ENCODE measurements at regions not wholly inside any gene's neighbourhood (a gene's known extent, or its start where the extent isn't known, plus 50 kb on each side); places are given as distances from the start of the nearest gene placed in this dataset.
"Not testable (repeated sequence)": the region's sequence is repeated elsewhere in the genome, so short reads cannot be mapped to it uniquely, and the experiment has no call there.

DNA sequence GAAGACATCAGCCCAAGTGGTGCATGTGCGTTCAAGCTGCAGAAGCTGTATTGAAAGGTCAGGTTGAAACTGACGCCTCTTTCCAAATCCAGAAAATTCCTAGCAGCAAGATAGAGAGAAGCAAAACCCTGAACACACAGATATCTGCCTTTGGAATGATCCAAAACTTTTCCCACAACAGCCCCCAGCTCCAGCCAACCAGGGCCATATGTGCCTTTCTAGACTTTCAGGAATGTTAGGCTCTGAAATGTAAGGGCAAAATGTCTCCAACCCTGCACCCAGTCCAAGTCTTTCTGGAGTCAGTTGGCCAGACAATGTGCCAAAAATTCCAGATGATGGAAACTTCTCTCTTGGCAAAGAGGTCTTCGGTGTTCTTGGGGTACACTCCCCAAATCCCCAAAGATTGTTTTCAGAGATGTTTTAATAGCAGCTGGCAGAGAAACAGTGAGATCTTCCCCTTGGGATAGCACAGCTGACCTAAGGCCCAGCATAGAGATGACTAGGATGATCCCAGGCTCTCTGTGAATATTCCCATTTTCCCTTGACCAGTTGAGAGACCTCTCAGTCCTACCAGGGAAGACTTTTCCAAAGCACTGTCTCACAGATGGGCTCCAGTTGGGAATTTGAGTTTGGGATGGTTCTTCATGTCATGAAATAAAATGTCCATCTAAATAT is 440.4 kb upstream of the CD180 start:
- no peaks in the 10 kb centered on the region for H3K36me3 ChIP-seq
- no peak for DNase-seq (ENCODE audit: low spot score)
- no peak overlapping the region for H3K4me3 ChIP-seq
- TF ChIP-seq, protein P1, sequence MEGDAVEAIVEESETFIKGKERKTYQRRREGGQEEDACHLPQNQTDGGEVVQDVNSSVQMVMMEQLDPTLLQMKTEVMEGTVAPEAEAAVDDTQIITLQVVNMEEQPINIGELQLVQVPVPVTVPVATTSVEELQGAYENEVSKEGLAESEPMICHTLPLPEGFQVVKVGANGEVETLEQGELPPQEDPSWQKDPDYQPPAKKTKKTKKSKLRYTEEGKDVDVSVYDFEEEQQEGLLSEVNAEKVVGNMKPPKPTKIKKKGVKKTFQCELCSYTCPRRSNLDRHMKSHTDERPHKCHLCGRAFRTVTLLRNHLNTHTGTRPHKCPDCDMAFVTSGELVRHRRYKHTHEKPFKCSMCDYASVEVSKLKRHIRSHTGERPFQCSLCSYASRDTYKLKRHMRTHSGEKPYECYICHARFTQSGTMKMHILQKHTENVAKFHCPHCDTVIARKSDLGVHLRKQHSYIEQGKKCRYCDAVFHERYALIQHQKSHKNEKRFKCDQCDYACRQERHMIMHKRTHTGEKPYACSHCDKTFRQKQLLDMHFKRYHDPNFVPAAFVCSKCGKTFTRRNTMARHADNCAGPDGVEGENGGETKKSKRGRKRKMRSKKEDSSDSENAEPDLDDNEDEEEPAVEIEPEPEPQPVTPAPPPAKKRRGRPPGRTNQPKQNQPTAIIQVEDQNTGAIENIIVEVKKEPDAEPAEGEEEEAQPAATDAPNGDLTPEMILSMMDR (IDR thresholded peaks at IDR 0.05): no peak
- no peak overlapping the region for H3K27ac ChIP-seq
- H3K9me3 ChIP-seq: no peaks in the 10 kb centered on the region
- H3K4me1 ChIP-seq (ENCODE audit: control insufficient read depth in 1 of 2, low read depth in 2 of 2): peaks cover 0 to 22% of the 10 kb centered on the region in 2 donors
- ATAC-seq (ENCODE audit: insufficient number of reproducible peaks, low FRiP score, low read depth): no peak
- no peaks in the 10 kb centered on the region for H3K27me3 ChIP-seq (replicated peaks; ENCODE audit: insufficient read depth)

DNA sequence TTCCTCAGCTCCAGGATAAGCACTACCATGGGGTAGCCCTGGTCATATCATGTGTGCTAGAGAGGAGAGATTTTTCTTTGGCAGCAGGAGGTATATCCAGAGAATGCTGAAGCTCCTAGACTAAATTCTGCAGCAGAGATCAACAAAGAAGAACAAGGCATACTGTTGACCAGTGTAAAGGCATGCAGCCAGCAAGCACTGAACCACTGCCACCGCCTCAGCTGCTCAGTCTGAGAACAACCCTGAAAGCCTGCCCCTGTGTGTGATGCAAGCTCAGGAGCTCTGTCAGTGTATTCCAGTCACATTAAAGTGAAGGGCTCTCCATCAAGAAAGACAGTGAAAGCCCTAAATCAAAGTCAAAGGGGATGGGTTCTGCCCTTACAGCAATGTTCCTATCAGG is 439.5 kb upstream of the CD180 start:
- Histone ChIP-seq H3K27ac (no peak overlapping the region), H3K36me3 (no peaks in the 10 kb centered on the region), H3K4me3 (no peak overlapping the region), H3K4me1 (ENCODE audit: control insufficient read depth in 1 of 2, low read depth in 2 of 2) (peaks cover 0 to 22% of the 10 kb centered on the region in 2 donors), H3K9me3 (no peaks in the 10 kb centered on the region), H3K27me3 (replicated peaks; ENCODE audit: insufficient read depth) (no peaks in the 10 kb centered on the region)
- DNase-seq (ENCODE audit: low spot score): no peak
- ATAC-seq (ENCODE audit: insufficient number of reproducible peaks, low FRiP score, low read depth): no peak
- TF ChIP-seq, protein P1 (IDR thresholded peaks at IDR 0.05): no peak

DNA sequence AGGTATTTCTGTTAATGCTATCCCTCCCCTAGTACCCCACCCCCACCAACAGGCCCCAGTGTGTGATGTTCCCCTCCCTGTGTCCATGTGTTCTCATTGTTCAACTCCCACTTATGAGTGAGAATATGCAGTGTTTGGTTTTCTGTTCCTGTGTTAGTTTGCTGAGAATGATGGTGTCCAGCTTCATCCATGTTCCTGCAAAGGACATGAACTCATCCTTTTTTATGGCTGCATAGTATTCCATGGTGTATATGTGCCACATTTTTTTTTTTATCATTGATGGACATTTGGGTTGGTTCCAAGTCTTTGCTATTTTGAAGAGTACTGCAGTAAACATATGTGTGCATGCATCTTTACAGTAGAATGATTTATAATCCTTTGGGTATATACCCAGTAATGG is 430.5 kb upstream of the CD180 start:
- H3K27me3 ChIP-seq (replicated peaks; ENCODE audit: insufficient read depth); H3K4me3 ChIP-seq; H3K4me1 ChIP-seq (ENCODE audit: control insufficient read depth in 1 of 2, low read depth in 2 of 2); H3K36me3 ChIP-seq; ATAC-seq (ENCODE audit: insufficient number of reproducible peaks, low FRiP score, low read depth); H3K27ac ChIP-seq; H3K9me3 ChIP-seq; DNase-seq (ENCODE audit: low spot score): not testable (repeated sequence)

DNA sequence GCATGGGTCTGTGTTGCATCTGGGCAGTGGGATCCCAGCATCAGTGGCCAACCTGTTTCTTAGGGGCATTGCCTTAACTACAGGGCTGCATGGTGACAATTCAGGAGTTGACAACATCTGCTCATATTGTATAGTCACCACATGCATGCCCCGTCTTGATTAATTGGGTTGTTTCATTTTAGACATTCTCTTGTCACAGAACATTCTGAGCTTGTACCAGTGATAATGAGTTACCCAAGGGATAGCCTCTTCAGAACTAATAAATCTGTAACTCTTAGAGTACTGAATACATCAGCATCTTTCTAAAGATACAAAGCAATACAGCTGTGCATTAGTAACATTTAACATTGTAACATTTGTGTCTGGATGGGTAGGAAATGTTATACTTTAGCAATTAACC is 426.5 kb upstream of the CD180 start:
- Histone ChIP-seq H3K27ac (no peak overlapping the region), H3K36me3 (no peaks in the 10 kb centered on the region), H3K4me1 (ENCODE audit: control insufficient read depth in 1 of 2, low read depth in 2 of 2) (no peaks in the 10 kb centered on the region), H3K9me3 (no peaks in the 10 kb centered on the region), H3K27me3 (replicated peaks; ENCODE audit: insufficient read depth) (no peaks in the 10 kb centered on the region), H3K4me3 (no peak overlapping the region)
- ATAC-seq (ENCODE audit: insufficient number of reproducible peaks, low FRiP score, low read depth) (no peak), DNase-seq (ENCODE audit: low spot score) (no peak)
- TF ChIP-seq, protein P1 (IDR thresholded peaks at IDR 0.05): no peak

DNA sequence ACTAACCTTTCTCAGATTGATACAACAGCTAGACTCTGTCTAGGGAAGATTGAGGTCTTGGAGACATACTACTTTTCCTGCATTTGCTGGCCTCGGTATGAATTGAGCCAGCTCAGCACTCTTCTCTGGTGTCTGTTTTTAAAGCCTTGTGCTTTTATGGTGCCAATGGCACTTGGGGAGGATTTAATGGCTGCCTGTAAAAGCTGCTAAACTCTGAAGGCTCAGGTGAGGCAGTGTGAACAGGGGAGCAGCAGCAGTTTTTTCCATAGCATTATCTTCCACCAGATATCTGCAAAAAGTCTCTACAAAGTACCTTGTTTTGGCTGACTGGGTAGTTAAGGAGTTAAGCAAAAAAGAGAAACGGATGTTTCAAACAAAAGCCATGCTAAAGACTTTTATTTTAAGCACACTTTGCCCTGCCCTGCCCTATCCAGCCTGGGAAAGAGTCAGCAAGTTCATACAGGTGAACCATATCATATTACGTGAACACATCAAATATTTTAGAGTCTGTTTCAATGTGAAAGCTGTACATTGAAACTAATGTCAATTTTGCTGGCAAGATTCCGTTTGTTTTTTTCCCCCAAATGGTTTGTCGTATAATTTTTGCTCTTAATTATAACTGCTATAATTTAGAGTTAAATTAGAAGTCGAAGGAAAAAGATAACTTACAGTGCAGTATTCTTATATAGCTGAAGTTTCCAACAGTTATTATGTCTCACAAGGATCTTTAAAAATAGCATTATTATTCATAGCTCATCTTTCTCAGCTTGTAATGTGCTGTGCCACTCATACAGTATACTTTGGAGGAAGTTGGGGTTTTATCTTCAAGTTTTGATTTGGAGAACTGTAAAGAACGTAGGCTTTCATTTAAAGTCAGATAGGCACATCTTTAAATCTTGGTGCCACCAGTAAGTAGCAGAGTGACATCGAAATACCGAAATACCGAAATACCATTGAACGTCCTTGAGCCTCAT is 424.1 kb upstream of the CD180 start:
- H3K4me1 ChIP-seq (ENCODE audit: control insufficient read depth in 1 of 2, low read depth in 2 of 2): no peaks in the 10 kb centered on the region
- no peak overlapping the region for H3K27ac ChIP-seq
- TF ChIP-seq, protein P1 (IDR thresholded peaks at IDR 0.05): no peak
- no peaks in the 10 kb centered on the region for H3K36me3 ChIP-seq
- no peaks in the 10 kb centered on the region for H3K9me3 ChIP-seq
- no peak for DNase-seq (ENCODE audit: low spot score)
- no peaks in the 10 kb centered on the region for H3K27me3 ChIP-seq (replicated peaks; ENCODE audit: insufficient read depth)
- no peak for ATAC-seq (ENCODE audit: insufficient number of reproducible peaks, low FRiP score, low read depth)
- no peak overlapping the region for H3K4me3 ChIP-seq
